ENCODE measurements at regions not wholly inside any gene's neighbourhood (a gene's known extent, or its start where the extent isn't known, plus 50 kb on each side); places are given as distances from the start of the nearest gene placed in this dataset.
A peak's percentile ranks its signal among the peaks of the same experiment; 100 is the strongest.

DNA sequence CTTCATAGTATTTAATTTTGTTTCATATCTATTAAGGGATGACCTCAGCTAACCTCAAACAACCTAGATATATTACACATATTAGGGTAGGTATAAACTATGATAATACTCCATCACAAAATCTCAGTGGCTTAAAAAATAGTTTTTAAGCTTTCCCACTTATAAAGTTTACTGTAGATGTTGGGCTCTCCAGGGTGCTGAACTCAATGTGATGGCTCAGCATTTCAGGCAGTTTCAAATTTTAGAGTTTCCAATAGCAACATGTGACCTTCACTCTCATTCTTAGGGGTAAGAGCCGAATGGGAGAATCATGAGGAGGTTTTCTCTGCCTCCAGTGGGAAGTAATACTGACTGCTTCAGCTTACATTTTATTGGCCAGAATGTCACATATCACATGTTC lies 357.3 kb downstream of the MEI4 start:
- TF ChIP-seq SIN3A (IDR thresholded peaks at IDR 0.05; ENCODE audit: borderline replicate concordance, insufficient read depth, low read depth, low read length) (no peak), POLR2AphosphoS5 (IDR thresholded peaks at IDR 0.05; ENCODE audit: low read depth, low read length) (no peak), TCF7L2 (IDR thresholded peaks at IDR 0.05; ENCODE audit: low read depth, low read length) (no peak)
- TF ChIP-seq, protein P1, sequence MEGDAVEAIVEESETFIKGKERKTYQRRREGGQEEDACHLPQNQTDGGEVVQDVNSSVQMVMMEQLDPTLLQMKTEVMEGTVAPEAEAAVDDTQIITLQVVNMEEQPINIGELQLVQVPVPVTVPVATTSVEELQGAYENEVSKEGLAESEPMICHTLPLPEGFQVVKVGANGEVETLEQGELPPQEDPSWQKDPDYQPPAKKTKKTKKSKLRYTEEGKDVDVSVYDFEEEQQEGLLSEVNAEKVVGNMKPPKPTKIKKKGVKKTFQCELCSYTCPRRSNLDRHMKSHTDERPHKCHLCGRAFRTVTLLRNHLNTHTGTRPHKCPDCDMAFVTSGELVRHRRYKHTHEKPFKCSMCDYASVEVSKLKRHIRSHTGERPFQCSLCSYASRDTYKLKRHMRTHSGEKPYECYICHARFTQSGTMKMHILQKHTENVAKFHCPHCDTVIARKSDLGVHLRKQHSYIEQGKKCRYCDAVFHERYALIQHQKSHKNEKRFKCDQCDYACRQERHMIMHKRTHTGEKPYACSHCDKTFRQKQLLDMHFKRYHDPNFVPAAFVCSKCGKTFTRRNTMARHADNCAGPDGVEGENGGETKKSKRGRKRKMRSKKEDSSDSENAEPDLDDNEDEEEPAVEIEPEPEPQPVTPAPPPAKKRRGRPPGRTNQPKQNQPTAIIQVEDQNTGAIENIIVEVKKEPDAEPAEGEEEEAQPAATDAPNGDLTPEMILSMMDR (IDR thresholded peaks at IDR 0.05) = no peak
- TF ChIP-seq, protein P2, sequence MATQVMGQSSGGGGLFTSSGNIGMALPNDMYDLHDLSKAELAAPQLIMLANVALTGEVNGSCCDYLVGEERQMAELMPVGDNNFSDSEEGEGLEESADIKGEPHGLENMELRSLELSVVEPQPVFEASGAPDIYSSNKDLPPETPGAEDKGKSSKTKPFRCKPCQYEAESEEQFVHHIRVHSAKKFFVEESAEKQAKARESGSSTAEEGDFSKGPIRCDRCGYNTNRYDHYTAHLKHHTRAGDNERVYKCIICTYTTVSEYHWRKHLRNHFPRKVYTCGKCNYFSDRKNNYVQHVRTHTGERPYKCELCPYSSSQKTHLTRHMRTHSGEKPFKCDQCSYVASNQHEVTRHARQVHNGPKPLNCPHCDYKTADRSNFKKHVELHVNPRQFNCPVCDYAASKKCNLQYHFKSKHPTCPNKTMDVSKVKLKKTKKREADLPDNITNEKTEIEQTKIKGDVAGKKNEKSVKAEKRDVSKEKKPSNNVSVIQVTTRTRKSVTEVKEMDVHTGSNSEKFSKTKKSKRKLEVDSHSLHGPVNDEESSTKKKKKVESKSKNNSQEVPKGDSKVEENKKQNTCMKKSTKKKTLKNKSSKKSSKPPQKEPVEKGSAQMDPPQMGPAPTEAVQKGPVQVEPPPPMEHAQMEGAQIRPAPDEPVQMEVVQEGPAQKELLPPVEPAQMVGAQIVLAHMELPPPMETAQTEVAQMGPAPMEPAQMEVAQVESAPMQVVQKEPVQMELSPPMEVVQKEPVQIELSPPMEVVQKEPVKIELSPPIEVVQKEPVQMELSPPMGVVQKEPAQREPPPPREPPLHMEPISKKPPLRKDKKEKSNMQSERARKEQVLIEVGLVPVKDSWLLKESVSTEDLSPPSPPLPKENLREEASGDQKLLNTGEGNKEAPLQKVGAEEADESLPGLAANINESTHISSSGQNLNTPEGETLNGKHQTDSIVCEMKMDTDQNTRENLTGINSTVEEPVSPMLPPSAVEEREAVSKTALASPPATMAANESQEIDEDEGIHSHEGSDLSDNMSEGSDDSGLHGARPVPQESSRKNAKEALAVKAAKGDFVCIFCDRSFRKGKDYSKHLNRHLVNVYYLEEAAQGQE (IDR thresholded peaks at IDR 0.05; ENCODE audit: insufficient read depth in 1 of 2, low read depth in 2 of 2, low read length in 1 of 2) = peak in 1 of 2 experiments; percentile 63; a peak in 1 of 4 replicates

All from Panc1 (cell line).